RPMI8226 (cell line): ENCODE measurements at regions not wholly inside any gene's neighbourhood (a gene's known extent, or its start where the extent isn't known, plus 50 kb on each side); places are given as distances from the start of the nearest gene placed in this dataset.
"Not testable (repeated sequence)": the region's sequence is repeated elsewhere in the genome, so short reads cannot be mapped to it uniquely, and the experiment has no call there.

ENCODE experiments used
- DNase-seq: peaks from one replicate; pipeline ENCODE4 v3.0.0-alpha.2; 2015

DNA sequence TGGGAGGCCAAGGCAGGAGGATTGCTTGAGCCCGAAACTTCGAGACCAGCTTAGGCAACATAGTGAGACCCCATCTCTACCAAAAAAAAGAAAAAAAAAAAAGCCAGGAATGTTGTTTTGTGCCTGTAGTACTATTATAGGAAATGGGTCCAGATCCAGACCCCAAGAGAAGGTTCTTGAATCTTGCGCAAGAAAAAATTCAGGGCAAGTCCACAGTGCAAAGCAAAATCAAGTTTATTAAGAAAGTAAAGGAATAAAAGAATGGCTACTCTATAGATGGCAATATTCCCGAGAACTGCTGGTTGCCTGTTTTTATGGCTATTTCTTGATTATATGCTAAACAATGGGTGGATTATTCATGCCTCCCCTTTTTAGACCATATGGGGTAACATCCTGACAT, 51.2 kb upstream of the RDX start:
- DNase-seq: no peak

DNA sequence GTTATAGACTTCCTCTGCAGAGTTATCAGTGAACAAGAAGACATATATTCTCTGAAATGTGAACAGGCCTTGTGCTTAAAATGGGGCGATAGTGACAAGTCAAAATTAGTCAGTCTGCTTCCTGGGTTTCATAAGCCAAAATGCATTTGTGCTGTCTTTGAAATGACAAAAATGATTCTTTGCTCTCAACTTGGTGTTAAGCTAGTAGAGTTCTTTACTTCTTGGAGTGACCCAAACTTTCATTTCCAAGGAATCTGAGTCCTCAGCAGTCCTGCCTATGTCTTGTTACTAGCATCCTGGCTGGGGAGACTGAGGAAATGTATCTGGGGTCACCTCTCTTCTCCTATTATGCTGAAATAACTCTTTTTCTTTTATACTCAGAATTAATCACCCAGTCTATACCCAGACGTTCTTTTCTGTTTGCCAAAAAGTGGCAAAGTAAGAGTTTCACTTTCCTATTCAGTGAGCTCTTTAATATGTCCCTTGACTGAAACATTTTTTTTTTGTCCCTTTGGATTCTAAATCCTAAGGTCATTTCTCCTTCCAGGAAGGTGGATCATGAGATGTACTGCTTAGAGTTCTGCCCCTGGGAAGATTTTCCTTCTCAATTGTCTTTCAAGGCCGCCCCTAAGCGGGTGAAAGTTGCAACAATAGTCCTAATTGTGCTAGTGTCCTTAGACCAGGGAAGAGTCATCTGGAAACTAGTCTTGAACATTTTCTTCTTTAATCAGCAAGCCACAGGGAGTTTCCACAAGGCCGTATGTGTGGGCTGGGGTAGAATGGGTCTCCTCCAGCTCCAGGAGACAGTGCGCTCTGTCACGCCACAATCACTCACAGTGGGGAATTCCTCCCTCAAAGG, 53.0 kb upstream of the RDX start:
- DNase-seq: no peak

DNA sequence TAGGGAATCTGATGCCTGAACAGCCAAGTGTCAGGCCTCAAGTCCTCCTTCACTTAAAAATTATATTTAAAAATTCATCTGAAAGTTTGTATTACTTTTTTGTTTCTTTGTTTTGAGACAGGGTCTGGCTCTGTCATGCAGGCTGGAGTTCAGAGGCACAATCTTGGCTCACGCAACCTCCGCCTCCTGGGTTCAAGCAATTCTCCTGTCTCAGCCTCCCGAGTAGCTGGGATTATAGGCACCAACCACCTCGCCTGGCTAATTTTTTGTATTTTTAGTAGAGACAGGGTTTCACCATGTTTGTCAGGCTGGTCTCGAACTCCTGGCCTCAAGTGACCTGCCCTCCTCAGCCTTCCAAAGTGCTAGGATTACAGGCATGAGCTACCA, 53.6 kb upstream of the RDX start:
- DNase-seq: not testable (repeated sequence)

DNA sequence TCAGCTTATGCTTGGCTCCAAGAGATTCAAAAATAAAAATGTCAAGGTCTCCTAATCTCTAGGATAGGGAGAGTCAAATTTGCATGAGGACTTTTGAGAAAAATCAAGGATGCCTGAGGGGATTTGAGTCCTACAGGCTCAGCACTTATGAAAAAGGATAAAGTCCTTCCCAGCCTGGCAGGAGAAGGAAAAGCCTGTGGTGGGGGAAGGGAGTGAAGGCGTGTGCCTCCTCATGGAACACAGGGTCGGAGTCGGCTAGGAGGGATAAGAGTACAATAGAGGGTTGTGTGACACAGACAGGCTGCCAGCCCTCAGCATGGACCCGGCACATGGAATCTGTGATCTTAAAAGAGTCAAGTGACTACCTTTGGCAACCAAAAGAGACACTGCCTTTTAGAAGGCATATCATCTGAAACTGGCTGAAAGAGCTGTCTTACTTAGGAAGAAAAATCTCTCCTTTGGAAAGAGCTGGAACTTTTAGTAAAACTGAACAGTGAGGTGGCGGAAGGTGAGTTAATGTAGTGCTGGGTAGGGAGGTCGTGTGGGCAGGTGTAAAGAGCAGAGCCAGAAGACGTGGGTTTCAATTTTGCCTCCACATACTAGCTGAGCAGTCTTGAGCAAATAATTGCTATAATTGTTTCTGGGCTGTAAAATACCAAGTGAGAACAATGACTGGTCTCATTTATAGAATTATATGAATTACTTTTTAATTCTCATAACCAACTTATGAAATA, 58.8 kb upstream of the RDX start:
- no peak for DNase-seq

DNA sequence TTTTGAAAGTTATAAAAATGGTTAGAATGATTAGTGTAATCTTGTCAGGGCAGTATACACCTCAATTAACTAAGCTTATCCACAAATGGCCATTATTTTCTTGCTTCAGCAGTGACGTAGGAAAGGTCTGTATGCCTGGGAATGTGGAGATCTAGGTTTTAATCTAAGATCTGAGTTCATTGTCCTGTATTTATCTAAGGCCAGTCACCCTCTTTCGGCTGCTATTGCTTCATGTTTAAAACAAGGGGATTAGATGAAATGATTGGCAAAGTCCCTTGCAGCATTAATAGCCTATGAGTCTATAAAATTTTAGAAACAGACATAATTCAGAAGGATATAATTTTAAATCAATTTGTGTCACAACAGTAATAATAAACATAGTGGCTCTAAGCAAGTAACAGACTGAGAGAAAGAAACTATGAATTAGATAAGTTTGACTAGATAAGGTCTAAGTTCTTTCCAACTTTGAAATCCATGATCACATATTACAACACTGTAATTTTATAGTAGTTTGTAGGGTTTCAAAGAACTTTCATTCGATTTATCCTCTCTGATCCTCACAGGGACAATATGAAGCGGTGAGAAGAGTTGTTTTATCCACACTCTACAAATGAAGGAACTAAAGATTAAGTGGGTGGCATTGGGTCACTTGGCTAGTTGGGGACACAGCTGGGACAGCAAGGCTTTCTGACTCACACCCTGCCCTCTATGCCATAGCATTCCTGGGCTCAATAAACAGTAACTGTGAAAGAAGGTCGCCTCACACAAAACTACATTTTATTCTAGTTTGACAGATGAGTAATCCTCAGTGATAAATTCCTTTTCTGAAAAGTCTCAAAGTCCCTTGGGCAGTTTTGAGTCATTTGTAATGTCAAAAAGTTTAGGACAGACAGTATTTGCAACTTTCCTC, 60.6 kb upstream of the RDX start:
- DNase-seq: no peak

DNA sequence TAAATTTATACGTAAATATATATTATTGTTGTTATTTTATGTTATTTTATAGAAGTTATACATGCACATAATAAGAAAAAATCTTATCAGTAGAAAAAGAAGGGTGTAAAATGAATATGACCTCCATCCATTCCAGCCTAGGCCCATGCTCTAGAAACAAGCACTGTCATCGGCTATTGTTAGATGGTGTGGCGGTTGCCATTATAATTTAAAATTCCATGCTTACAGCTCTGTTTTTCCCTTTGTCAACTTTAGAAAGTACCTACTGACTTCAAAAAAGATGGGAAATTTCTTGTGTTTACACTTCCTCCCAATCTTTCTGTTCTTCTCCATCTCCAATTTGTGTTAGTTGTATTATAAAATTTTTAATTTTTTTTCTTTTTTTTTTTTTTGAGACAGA, 61.9 kb upstream of the RDX start:
- DNase-seq: no peak

DNA sequence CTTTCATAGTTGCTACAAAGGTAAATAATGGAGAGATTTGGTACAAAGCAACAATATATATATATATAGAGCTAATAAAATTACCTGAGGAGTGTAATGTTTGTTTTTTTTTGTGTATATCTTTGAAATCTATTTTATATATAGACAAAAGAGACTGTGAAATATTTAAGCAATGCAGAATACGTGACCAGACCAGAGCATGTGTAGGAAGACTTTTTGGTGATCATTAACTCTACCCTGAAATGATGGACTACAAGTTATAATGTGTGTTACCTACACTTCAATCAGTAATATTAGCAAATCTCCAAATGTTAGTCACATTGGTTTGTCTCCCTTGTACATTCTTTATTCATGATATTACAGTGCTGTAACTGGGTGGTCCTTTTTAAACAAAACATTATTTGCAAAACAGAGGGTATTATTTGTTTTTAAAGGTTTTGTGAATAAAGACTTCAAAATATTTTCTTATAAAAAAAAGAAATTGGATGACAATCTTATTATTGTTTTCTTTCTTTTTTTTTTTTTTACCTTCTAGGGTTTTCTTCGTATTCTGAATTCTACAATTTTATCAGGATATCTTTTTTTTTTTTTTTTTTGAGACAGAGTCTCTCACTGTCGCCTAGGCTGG, 64.5 kb upstream of the RDX start:
- not testable (repeated sequence) for DNase-seq

DNA sequence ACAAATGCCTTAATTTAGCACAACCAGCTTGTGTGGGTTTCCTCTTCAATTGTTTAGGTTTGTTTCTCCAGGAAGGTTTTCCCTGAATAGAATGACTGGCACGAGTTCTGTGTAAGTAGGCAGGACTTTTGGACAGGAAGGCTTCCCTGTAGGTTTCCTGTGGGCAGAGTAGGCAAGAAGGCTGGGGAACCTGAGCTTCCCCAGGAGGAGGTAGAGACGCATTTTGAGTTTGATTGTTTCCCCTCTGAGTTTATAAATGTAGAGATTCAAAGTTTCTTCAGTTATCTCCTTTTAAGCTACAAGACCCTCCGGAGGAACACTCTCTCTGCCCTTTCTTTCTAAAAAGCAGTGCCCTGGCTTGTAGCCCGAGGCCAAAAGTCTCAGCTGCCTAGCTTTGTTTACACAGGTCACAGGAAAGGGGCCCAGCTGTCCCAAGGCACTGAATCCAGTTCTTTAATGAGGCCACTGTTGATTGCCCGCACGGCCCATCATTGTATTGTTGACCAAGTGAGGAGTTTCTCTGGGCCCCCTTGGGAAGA, 66.6 kb upstream of the RDX start:
- no peak for DNase-seq

DNA sequence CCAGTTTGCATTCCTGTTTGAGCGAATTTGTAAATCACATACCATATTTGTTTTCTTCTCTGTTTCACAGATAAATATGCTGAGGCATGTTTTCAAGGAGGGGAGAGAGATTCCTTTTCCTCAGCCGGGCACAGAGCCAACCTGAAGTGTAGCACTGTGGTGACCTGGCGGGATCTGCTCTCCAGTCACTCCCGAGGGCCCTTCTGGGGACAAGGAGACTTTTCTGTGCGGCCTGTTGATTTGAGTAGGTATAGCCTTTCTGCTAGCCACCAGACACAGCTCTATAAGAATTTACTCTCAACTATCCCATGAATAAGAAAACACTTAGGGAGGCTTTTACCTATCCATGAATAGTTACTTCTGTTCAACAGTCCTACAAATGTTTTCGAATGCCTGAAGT, 63.5 kb upstream of the FDX1 start:
- DNase-seq: peak; percentile 45

DNA sequence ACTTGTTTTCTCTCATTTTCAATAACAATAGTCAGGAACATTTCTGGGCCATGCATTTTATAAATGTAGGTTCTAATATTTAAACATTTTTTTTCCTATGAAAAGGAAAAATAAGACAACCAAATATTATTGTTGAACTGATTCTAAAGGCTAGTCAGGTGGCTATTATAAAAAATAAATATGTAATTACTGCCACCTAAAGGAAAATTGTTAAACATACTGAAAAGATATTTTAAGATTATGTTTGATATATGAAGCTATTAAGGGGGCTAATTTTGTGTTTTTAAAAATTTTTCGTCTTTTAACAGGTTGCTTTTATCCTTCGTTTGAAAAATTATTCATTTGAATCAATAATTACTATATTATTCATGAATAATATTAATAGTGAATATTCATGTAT, 62.2 kb upstream of the FDX1 start:
- DNase-seq: no peak

DNA sequence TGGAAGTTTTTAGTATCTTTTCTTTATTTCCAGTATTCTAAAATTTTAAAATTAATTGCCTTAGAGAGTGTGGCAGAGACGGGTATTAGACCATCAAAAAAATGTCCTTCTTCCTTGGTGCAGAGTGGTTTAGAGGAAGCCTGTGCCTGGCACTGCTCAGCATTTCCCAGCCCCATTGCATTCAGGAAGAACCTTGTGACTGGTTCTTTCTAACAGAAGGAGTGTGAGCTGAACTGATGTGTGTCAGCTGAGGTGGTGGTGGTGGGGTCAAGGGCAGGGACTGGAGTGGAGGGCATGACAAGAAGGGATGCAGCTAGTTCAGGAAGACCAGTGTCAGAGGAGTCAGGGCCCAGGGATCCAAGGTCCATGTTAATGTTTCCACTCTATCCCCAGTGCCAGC, 58.7 kb upstream of the FDX1 start:
- no peak for DNase-seq

DNA sequence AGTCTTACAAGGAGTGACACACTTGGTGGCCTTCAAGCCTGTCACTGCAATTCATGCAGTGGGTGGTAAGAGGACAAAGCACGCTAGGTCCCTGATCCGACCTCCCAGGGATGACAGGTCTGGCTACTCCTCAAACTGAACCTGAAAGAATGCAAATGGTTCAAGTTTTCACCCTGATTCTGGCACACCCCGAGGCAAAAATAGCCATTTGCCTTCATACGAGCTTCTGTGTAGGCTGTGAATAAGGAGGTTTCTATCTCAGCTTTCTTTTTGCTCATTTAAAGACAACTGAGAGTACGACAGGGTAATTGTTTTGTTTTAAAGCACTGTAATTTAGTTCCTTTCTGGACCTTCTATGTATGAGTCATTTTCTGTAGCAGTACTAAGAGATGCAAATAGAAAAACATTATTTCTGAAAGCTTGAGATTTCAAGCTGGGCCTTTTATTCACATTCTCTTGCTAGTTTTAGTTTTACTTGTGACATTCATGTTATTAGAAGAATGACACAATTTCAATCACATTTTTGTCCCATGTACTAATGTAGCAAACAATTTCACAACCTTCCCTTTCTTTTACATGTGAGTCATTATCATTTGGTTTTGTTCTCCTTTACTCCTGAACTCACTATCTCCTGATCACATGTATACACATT, 56.6 kb upstream of the FDX1 start:
- DNase-seq: no peak

DNA sequence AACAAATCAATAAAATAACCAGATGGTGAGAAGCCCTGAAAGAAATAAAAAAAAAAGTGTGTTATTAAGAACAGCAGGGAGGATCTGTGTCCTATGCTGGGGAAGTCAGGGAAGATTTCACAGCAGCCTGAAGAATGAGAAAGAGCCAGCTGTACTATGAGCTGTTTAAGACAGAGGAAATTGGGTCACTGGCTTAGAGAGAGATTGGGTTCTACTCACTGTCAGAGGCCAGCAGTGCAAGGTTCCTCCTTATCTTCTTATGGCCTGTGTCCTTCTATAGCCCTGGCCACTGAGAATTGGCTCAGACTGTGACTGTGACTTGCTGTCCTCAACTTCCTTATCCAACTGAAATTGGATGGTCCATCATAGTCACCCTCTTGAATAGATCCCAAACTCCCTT, 54.8 kb upstream of the FDX1 start:
- no peak for DNase-seq

DNA sequence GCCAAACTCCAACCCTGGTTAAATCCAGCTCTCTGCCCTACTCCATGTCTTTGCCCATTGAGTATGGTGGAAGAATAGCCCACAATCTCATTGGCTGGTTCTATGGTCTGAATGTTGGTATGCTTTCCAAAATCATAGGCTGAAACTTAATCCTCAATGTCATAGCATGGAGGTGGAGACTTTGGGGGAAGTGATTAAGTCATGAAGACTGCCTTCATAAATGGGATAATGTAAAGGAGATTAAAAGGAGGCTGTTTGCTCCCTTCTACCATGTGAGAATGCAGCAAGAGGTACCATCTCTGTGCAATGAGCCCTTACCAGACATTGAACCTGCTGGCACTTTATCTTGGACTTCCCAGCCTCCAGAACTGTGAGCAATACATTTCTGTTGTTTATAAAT, 54.4 kb upstream of the FDX1 start:
- no peak for DNase-seq

DNA sequence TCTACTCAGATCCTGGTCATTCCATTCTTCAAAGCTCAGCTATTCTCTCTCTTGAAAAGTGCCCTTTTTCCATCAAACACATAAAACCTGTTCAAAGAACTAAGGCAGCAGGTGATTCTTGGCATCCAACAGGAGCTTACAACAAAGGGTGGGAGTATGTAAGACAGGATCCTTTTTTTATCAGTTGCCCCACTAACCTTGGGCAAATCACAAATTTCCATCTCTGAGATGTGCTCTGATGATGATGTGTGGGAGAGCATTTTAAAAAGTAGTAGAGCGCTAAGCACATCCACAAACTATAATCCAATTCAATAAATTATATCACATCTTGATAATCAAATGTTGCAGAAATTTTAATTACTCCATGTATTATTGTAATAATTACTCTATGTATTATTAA, 53.7 kb upstream of the FDX1 start:
- no peak for DNase-seq

DNA sequence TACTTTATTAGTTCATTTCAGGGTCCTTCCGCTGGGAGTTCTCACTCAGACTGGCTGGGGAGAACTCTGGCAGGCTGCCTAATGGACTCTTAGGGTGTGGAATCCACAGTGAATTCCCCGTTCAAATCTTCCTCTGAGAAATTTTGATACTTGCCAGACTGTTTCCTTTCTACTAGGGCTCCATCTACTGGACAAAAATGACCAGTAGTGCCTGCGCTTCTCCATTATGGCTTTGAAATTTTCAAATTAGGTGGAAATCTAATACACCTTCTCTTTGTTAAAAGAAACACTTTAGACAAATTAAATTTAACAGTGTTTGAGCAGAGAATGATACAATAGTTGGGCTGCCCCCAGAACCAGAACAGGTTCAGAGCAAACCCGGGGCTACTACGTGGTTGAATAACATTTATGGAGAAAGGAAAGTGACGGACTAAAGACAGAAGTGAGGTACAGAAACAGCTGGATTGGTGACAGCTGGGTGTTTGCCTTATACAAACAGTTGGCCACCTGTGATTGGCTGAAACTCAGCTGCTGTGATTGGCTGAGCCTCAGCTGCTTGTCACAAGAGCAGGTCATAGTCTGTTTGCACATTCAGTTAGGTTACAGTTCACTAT, 52.9 kb upstream of the FDX1 start:
- peak; percentile 62 for DNase-seq

DNA sequence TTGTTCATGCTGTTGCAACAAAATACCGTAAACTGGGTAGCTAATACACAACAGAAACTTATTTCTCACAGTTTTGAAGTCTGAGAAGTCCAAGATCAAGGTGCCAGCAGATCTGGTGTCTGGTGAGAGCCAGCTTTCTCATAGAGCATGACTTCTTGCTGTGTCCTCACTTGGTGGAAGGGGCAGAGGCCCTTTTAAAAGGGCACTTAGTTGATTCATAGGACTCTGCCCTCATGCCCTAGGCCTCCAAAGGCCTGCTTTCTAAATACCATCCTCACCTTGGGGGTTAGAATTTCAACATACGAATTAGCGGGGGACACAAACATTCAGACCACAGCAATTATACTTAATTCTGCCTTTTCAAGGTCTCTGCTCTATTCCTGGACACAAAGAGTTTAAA, 52.3 kb upstream of the FDX1 start:
- no peak for DNase-seq

DNA sequence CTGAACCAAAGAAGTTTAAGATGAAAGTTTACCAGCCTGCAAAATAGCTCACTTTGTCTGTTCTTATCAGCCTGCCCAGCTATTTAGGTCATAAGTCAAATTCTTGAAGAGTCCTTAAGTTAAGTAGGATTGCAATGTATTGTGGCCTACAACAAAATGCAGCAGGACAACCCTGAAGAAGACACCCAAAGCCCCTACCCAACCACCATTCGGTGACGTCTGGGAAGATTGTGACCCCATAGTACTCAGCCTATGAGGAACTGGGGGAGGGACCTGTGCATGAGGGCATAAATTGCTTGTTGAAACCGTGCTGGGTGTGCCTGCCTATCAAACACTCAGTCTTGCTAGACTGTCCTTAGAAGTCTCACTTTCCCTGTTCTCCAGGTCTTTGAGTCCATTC, 50.5 kb upstream of the FDX1 start:
- DNase-seq: no peak

DNA sequence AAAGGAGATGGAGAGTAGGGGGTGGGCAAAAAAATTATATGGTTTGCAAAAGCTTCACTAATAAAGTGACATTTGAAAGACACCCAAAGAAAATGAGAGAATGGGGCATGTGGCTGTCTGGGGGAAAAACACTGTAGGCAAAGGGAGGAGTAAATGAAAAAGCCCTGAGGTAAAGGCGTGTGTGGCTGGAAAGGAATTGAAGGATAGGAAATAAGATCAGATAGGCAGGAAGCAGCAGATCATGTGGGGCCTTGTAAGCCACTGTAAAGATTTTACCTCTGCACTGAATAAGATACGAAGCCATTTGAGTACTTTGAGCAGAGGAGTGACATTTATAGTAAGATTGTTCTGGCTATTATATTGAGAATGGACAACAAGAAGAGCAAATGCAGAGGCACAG, 49.8 kb upstream of the FDX1 start:
- no peak for DNase-seq
